ENCODE measurements at regions not wholly inside any gene's neighbourhood (a gene's known extent, or its start where the extent isn't known, plus 50 kb on each side); places are given as distances from the start of the nearest gene placed in this dataset.

DNA sequence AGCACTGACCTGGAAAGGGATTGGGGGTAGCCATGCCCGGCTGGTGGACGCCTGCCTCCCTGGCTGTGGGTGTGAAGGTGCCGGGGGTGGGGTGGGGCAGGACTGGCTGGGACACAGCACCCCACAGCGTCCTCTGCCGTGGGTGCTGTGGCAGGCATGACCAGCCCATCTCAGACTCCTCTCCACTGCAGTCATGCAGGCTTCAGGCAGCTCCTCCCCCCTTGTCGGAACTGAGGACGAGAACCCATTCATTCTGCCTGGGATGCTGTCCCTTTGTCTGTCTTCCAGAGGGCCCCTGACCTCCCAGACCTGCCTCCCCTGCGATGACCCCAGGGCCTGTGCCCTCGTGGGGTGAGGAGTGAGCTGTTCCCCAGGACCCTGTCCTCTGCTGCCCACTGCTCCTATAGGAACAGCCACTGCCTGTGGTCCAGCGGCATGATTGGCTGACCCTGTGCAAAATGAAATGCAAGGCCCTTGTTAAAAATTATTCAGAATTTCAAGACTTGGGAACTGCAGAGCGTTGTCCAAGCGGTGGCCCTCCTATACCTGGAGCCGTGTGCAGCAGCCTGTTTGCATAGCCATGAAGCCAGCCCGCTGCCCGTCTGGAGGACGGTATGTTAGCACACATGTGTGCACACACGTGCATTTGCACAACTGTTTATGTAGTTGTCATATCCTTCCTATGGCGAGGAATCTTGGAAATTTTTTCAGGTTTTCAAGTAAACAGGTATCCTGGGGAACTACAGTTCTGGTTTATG lies 1122.3 kb downstream of the BRD1 start:
- TF ChIP-seq, protein P1, sequence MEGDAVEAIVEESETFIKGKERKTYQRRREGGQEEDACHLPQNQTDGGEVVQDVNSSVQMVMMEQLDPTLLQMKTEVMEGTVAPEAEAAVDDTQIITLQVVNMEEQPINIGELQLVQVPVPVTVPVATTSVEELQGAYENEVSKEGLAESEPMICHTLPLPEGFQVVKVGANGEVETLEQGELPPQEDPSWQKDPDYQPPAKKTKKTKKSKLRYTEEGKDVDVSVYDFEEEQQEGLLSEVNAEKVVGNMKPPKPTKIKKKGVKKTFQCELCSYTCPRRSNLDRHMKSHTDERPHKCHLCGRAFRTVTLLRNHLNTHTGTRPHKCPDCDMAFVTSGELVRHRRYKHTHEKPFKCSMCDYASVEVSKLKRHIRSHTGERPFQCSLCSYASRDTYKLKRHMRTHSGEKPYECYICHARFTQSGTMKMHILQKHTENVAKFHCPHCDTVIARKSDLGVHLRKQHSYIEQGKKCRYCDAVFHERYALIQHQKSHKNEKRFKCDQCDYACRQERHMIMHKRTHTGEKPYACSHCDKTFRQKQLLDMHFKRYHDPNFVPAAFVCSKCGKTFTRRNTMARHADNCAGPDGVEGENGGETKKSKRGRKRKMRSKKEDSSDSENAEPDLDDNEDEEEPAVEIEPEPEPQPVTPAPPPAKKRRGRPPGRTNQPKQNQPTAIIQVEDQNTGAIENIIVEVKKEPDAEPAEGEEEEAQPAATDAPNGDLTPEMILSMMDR (IDR thresholded peaks at IDR 0.05; ENCODE audit: extremely low read depth, missing control alignments), result no peak
- DNase-seq (ENCODE audit: low spot score), result no peak

DNA sequence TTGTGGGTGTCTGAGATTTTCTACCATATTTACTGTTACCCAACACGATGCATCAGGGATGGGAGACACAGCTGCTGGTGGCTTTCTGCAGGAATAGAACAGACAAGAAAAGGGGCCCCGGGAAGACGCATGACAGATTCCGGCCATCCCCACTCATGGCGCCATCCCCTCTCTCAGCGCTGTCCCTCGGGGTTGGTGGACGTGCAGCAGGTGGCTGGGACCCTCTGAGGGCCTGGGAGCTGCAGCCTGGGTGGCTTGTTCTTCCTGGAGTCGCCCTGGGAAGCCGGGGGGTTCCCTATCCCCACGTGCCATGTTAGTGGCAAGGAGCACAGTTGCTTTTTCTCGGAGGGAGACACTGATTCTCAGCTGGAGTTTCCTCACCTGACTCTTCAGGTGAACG lies 1123.3 kb downstream of the BRD1 start:
- DNase-seq (ENCODE audit: low spot score), result no peak
- TF ChIP-seq, protein P1 (IDR thresholded peaks at IDR 0.05; ENCODE audit: extremely low read depth, missing control alignments), result no peak

DNA sequence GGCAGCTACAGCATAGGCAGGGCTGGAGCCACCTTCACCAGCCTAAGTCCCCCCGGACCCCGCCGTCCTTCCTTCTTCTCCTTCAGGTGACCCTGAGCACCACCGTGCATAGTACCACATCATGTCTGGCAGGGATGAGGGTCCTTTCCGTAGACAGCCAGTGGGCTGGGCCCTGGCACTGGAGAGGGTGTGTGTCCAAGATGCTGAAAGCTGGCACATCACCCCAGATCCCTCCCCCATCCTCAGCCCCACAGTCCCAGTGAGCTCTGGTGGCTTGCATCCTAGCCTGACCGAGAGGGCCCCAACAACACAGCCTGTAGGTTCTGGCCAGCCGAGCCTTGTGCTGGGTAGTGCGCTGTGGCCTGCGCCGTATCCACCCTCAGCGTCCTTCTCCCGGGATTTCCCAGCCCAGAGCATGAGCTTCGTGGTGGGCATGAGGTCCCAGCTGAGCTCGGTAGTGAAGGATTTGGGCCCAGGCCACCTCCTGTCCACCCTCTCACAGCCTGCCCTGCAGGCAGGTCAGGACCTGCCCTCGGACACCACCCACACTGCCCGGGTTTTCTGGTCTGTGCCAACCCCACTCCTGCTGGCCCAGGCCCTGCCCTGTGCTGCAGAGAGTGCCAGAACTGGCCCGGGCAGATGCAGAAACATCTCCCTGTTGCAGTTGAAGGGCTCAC lies 1124.3 kb downstream of the BRD1 start:
- TF ChIP-seq, protein P1 (IDR thresholded peaks at IDR 0.05; ENCODE audit: extremely low read depth, missing control alignments), result no peak
- DNase-seq (ENCODE audit: low spot score), result no peak

DNA sequence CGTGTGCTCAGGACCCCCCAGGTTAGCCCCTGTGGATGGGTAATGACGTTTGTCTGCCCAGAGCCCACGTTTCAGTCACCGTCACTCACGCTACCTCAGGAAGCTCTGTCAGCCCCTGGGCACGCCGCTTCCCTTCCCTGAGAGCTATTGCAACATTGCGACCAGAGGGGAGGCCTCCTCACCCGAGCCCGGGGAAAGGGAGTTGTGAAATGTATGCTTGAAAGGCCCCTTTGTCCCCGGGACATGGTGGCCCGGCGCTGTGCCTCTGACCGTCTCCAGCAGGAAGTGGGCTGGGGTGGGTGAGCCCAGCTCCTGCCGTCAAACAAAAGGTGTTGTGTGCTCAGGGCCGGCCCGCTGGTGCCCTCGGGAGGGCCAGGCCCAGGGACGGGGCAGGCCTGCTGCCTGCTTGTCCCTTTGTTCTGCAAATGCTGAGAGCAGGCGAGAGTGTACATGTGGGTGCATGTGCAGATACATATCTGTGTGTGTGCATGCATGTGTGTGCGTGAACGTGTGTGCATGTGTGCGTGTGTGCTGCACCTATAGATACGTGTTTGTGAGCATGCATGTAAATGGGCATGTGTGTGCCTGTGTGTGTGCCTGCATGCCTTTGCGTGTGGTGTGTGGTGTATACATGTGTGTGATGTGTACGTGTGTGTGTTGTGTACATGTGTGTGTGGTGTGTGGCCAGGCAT lies 1125.0 kb downstream of the BRD1 start:
- TF ChIP-seq, protein P1 (IDR thresholded peaks at IDR 0.05; ENCODE audit: extremely low read depth, missing control alignments), result no peak
- DNase-seq (ENCODE audit: low spot score), result no peak

DNA sequence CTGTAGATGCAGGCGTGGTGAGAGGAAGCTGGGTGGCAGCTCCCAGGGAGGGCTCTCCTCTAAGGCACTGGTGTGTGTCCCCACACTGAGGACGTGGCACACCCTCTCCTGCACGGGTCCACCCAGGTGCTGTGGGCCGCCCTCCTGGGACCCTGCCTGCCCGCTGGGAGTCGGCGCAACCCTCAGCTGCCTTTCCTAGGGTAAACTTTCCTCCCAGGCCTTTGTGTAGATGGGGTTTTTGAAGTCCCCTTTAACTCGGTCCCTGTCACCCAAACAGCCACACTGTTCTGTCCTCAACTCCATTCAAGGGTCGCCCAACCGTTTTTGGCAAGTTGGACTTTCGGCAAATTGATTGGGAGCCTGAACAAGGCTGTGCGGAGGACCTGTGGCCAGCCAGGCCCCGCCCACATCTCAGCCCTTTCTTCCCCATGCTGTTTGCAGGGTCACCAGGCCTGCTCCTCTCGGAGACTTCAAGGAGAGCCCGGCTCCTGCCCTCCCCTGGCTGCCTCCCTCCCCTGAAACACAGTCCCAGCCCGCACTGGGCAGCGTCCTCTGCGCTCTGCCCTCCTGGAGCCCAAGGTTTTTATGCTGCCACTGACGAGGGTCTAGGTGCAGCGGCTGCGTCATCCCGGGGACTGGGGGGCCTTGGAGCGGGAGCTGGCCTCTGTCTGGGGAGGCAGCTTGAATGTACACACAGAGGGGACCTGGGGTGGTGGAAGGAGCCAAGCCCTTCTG lies 1126.2 kb downstream of the BRD1 start:
- TF ChIP-seq, protein P1 (IDR thresholded peaks at IDR 0.05; ENCODE audit: extremely low read depth, missing control alignments), result no peak

DNA sequence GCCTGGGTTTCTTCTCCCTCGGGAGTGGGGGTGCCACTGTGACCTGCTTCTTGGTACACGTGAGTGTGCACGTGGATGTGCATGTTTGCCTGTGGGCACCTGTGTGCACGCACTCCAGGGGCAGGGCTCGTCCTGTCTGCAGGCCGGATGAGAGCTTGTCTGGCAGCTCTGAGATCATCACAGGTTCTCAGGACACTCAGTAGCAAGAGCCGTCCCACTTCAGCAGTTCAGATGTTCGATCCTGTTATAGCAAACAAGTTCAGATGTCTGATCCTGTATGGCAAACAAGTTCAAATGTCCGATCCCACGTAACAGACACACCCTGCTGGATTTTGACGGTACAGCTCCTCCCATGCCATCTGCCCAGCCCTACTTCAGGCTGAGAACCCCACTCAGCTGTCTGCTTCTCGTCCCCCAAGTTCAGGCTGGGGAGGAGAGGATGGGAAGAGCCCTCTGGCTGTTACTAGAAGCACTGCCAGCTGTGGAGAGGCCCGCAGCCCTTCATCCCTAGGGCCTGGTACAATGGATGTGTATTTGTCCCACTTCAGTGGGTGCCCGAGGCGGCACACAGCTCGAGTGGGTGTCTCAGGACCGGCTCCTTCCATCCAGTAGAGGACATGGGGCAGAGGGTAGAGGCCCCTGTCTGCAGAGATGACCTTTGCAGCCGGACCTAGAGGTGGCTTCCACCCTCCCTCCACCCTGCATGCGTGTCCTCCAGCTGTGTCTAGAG lies 1126.9 kb downstream of the BRD1 start:
- TF ChIP-seq, protein P1 (IDR thresholded peaks at IDR 0.05; ENCODE audit: extremely low read depth, missing control alignments), result no peak
- DNase-seq (ENCODE audit: low spot score), result no peak

More for the DNA sequence above, 1126.2 kb downstream of the BRD1 start:
- no peak for DNase-seq (ENCODE audit: low spot score)

All from GM20000 (cell line).